K562 (cell line): ENCODE measurements at regions not wholly inside any gene's neighbourhood (a gene's known extent, or its start where the extent isn't known, plus 50 kb on each side); places are given as distances from the start of the nearest gene placed in this dataset.

ENCODE experiments used
- ATAC-seq: fragments of 200-7000 bp; cut with Tn5 transposase; 3 replicates; pipeline ENCODE4 v1.9.1; 2020; ENCODE audit warnings: moderate library complexity
- BruUV-seq: library from RNA; stranded (reverse); fragments of 400-500 nt; replicated peaks from 2 replicates; lab custom pipeline; 2021; lab: Mats Ljungman, UMichigan
- CTCF ChIA-PET: fragments of 300-600 bp; formaldehyde crosslinking; extraction: SDS; loops from one replicate; lab custom pipeline; 2021; ENCODE audit warnings: low intra/inter-chr PET ratio; lab: Yijun Ruan, JAX
- POLR2A ChIA-PET: fragments of 300-600, 350-650 bp; sonication (Branson Sonifier 250); formaldehyde crosslinking; extraction: SDS; loops from one replicate; lab custom pipeline; 2021; ENCODE audit warnings: antibody characterized with exemption, inconsistent platforms; lab: Yijun Ruan, JAX
- DNase-seq, 4 experiments: peaks; one replicate each; pipeline versions ENCODE4 v3.0.0 to v3.0.0-alpha.2; 2011 to 2018; ENCODE audit warnings: low spot score in 3 of 4, mixed read lengths in 3 of 4; ENCODE audit errors: extremely low read depth in 1 of 4
- FAIRE-seq: peaks from 2 replicates; lab custom pipeline; 2011; peaks lifted over from hg19 to GRCh38; lab: Jason Lieb, UNC
- H2AFZ ChIP-seq: 2 replicates; pipeline ENCODE4 v1.6.0; 2011; ENCODE audit warnings: low read depth, low read length, control low read depth, inconsistent platforms
- H3K27ac ChIP-seq: fragments of 200-600 bp; 3 replicates; pipeline ENCODE4 v1.8.0; 2011; ENCODE audit warnings: low read depth, mild to moderate bottlenecking, control low read depth, inconsistent platforms, low read length, moderate library complexity, mixed read lengths; ENCODE audit errors: extremely low read depth
- H3K27me3 ChIP-seq, 2 experiments: fragments of 300-600 bp in 1 of 2; 2 replicates in 1 of 2; 3 replicates in 1 of 2; pipeline versions ENCODE4 v1.6.0 to v1.8.0; 2011; ENCODE audit warnings: inconsistent platforms in 2 of 2, low read length in 2 of 2, mild to moderate bottlenecking in 1 of 2, mixed read lengths in 1 of 2, moderate library complexity in 1 of 2; ENCODE audit not compliant: control insufficient read depth in 2 of 2, insufficient read depth in 2 of 2
- H3K36me3 ChIP-seq: fragments of 300-600 bp; 3 replicates; pipeline ENCODE4 v1.8.0; 2011; ENCODE audit warnings: mild to moderate bottlenecking, low read length, inconsistent platforms; ENCODE audit not compliant: control insufficient read depth, insufficient read depth
- H3K4me1 ChIP-seq, 2 experiments: fragments of 200-600 bp in 1 of 2; replicated peaks in 1 of 2; 2 replicates in 1 of 2; 3 replicates in 1 of 2; pipeline versions ENCODE4 v1.5.1 to v1.8.0; 2011; ENCODE audit warnings: inconsistent platforms in 2 of 2, low read length in 2 of 2, mild to moderate bottlenecking in 1 of 2, mixed read lengths in 1 of 2, moderate library complexity in 1 of 2; ENCODE audit not compliant: control insufficient read depth in 2 of 2, insufficient read depth in 2 of 2
- H3K4me2 ChIP-seq: 2 replicates; pipeline ENCODE4 v1.6.1; 2011; ENCODE audit warnings: low read length, control low read depth, inconsistent platforms, mixed read lengths; ENCODE audit not compliant: insufficient read depth
- H3K4me3 ChIP-seq: fragments of 200-600 bp; sonication (generic), shearing (Covaris generic); 2 replicates; pipeline ENCODE4 v1.5.1; 2016; ENCODE audit warnings: control low read depth, inconsistent platforms
- H3K79me2 ChIP-seq: fragments of 200-600 bp; 3 replicates; pipeline ENCODE4 v1.8.0; 2011; ENCODE audit warnings: low read length, inconsistent platforms; ENCODE audit not compliant: control insufficient read depth, insufficient read depth
- H3K9ac ChIP-seq, 2 experiments: 2 replicates each; pipeline versions ENCODE4 v1.6.0 to v1.6.1; 2011; ENCODE audit warnings: low read depth in 2 of 2, low read length in 2 of 2, control low read depth in 1 of 2, inconsistent platforms in 1 of 2, mild to moderate bottlenecking in 1 of 2, mixed read lengths in 1 of 2; ENCODE audit not compliant: insufficient read depth in 1 of 2
- H3K9me1 ChIP-seq: one replicate; pipeline ENCODE4 v1.6.0; 2011; ENCODE audit warnings: inconsistent platforms, mild to moderate bottlenecking, low read length, moderate library complexity; ENCODE audit not compliant: control insufficient read depth, insufficient read depth
- H3K9me3 ChIP-seq: replicated peaks from 2 replicates; pipeline ENCODE4 v1.5.1; 2011; ENCODE audit warnings: low read depth, low read length, inconsistent platforms; ENCODE audit not compliant: control insufficient read depth, insufficient read depth
- H4K20me1 ChIP-seq: replicated peaks from 2 replicates; pipeline ENCODE4 v1.6.1; 2011; ENCODE audit warnings: low read length, inconsistent platforms, mixed read lengths; ENCODE audit not compliant: control insufficient read depth, insufficient read depth
- ERF ChIP-seq: fragments of 450-650 bp; formaldehyde crosslinking; IDR thresholded peaks from 2 replicates; pipeline ENCODE4 v1.4.0; 2020; ENCODE audit warnings: mild to moderate bottlenecking, mixed read lengths
- ETV1 ChIP-seq: fragments of 450-650 bp; conservative IDR thresholded peaks from 2 replicates; pipeline ENCODE4 v1.6.1; 2016; ENCODE audit warnings: missing genetic modification characterization, control low read depth, low read depth, missing compliant biosample characterization
- GABPB1 ChIP-seq: sonication (generic); formaldehyde crosslinking; IDR thresholded peaks from 2 replicates; pipeline ENCODE4 v1.8.0; 2022; ENCODE audit warnings: mild to moderate bottlenecking, missing genetic modification reagents
- HDAC2 ChIP-seq: fragments of 450-650 bp; IDR thresholded peaks from 2 replicates; pipeline ENCODE4 v1.6.1; 2016; ENCODE audit warnings: mild to moderate bottlenecking
- WGBS: fragments of 100-300 bp; shearing (Covaris generic); methylation state at CpG from one replicate; pipeline ENCODE4 v1.1.6; 2016; ENCODE audit warnings: low coverage, mixed read lengths; ENCODE audit not compliant: insufficient coverage; ENCODE audit errors: missing lambda C conversion rate; 5-methylcytosine and 5-hydroxymethylcytosine counted together
- in situ Hi-C: fragments of 300-500 bp; cut with MboI; formaldehyde crosslinking; loops from 4 replicates; pipeline ENCODE4 v1.15.0; 2018; ENCODE audit warnings: inconsistent platforms, mixed read lengths
- intact Hi-C: fragments of 100-400 bp; cut with micrococcal nuclease; formaldehyde crosslinking; loops from 2 replicates; pipeline ENCODE4 v1.14.2; 2022
- TF ChIP-seq, protein P1 (sequence below): fragments of 450-650 bp; formaldehyde crosslinking; IDR thresholded peaks from 2 replicates; pipeline ENCODE4 v1.4.0; 2020; ENCODE audit warnings: mild to moderate bottlenecking, moderate library complexity
- TF ChIP-seq, protein P2 (sequence below): fragments of 250-450 bp; sonication (Bioruptor Pico); IDR thresholded peaks from 2 replicates; pipeline ENCODE4 v1.6.1; 2021; ENCODE audit warnings: mild to moderate bottlenecking

DNA sequence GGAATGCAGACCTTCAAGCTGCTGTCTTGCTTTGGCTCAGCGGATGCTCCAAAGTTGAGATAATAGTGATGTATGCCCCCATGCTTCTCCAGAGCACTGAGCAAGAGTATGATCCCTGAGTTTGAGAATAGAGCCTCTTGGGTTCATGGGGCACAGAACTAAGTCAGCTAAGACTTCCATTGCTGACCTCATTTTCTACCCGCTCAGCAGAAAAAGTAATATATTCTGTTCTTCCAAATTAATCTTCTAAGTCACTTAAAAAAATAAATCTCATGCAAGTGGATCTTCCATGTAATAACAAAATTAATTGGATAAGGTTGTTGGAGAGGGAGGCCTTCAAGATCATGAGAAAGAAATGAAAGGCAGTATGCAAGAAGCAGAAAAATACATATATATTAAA, 483.9 kb downstream of the DNAH5 start:
- no peaks in the 10 kb centered on the region for H3K9me1 ChIP-seq
- H3K79me2 ChIP-seq: no peaks in the 10 kb centered on the region
- no peaks in the 10 kb centered on the region for H4K20me1 ChIP-seq
- H3K4me1 ChIP-seq: no peaks in the 10 kb centered on the region
- ChIA-PET POLR2A (no interaction called here), CTCF (no interaction called here)
- no peak for FAIRE-seq
- no peak overlapping the region for H3K4me2 ChIP-seq
- H3K4me3 ChIP-seq: no peak overlapping the region
- H2AFZ ChIP-seq: no peak overlapping the region
- intact Hi-C loops: no loop called here
- BruUV-seq: no TSS peak
- H3K27ac ChIP-seq: no peak overlapping the region
- ATAC-seq: no peak
- DNase-seq: no peak
- TF ChIP-seq, protein P1, sequence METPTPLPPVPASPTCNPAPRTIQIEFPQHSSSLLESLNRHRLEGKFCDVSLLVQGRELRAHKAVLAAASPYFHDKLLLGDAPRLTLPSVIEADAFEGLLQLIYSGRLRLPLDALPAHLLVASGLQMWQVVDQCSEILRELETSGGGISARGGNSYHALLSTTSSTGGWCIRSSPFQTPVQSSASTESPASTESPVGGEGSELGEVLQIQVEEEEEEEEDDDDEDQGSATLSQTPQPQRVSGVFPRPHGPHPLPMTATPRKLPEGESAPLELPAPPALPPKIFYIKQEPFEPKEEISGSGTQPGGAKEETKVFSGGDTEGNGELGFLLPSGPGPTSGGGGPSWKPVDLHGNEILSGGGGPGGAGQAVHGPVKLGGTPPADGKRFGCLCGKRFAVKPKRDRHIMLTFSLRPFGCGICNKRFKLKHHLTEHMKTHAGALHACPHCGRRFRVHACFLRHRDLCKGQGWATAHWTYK (CRISPR knock-in tag): no peak
- TF ChIP-seq GABPB1 (CRISPR knock-in tag) (no peak), ERF (CRISPR knock-in tag) (no peak), ETV1 (no peak), HDAC2 (no peak)
- TF ChIP-seq, protein P2, sequence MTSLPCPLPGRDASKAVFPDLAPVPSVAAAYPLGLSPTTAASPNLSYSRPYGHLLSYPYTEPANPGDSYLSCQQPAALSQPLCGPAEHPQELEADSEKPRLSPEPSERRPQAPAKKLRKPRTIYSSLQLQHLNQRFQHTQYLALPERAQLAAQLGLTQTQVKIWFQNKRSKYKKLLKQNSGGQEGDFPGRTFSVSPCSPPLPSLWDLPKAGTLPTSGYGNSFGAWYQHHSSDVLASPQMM (CRISPR knock-in tag): no peak
- H3K27me3 ChIP-seq: no peaks in the 10 kb centered on the region
- 0% methylated on average over 2 of the region's 2 CpGs for WGBS
- in situ Hi-C loops: no loop called here
- H3K36me3 ChIP-seq: no peaks in the 10 kb centered on the region
- H3K9me3 ChIP-seq: no peaks in the 10 kb centered on the region; the same call in 1 of the 2 replicates
- H3K9ac ChIP-seq: no peak overlapping the region
